Smooth muscle cell (in vitro differentiated cells): ENCODE measurements at regions not wholly inside any gene's neighbourhood (a gene's known extent, or its start where the extent isn't known, plus 50 kb on each side); places are given as distances from the start of the nearest gene placed in this dataset.

ENCODE experiments used
- DNase-seq: peaks from one replicate; lab custom pipeline; 2025; ENCODE audit not compliant: unreplicated experiment; lab: John Stamatoyannopoulos, UW
- H2AFZ ChIP-seq: fragments of 200-600 bp; sonication (generic); 2 replicates; pipeline ENCODE4 v1.6.0; 2016; ENCODE audit warnings: antibody characterized with exemption, low read depth, mild to moderate bottlenecking
- H3F3A ChIP-seq: fragments of 200-600 bp; sonication (generic); 2 replicates; pipeline ENCODE4 v1.6.0; 2017; ENCODE audit warnings: antibody characterized with exemption, low read depth
- H3K27ac ChIP-seq: fragments of 200-600 bp; sonication (generic); 2 replicates; pipeline ENCODE4 v1.5.1; 2016; ENCODE audit warnings: low read depth, mild to moderate bottlenecking
- H3K27me3 ChIP-seq: fragments of 200-600 bp; sonication (generic); 2 replicates; pipeline ENCODE4 v1.6.1; 2016; ENCODE audit warnings: low read depth, mild to moderate bottlenecking
- H3K36me3 ChIP-seq: fragments of 200-600 bp; sonication (generic); 2 replicates; pipeline ENCODE4 v1.5.1; 2016; ENCODE audit warnings: low read depth
- H3K4me1 ChIP-seq: fragments of 200-600 bp; sonication (generic); 2 replicates; pipeline ENCODE4 v1.5.1; 2016; ENCODE audit warnings: low read depth
- H3K4me2 ChIP-seq: fragments of 200-600 bp; sonication (generic); 2 replicates; pipeline ENCODE4 v1.6.0; 2016; ENCODE audit warnings: mild to moderate bottlenecking
- H3K4me3 ChIP-seq: fragments of 200-600 bp; sonication (generic); 2 replicates; pipeline ENCODE4 v1.5.1; 2016; ENCODE audit warnings: mild to moderate bottlenecking
- H3K79me2 ChIP-seq: fragments of 200-600 bp; sonication (generic); 2 replicates; pipeline ENCODE4 v1.6.0; 2016; ENCODE audit warnings: low read depth, mild to moderate bottlenecking
- H3K9ac ChIP-seq: fragments of 200-600 bp; sonication (generic); 2 replicates; pipeline ENCODE4 v1.6.0; 2016; ENCODE audit warnings: low read depth
- H3K9me3 ChIP-seq: fragments of 200-600 bp; sonication (generic); replicated peaks from 2 replicates; pipeline ENCODE4 v1.5.1; 2016; ENCODE audit warnings: low read depth
- H4K20me1 ChIP-seq: fragments of 200-600 bp; sonication (generic); 2 replicates; pipeline ENCODE4 v1.6.0; 2016; ENCODE audit warnings: low read depth
- WGBS: methylation state at CpG from one replicate; pipeline ENCODE4 v1.1.7; 2016; ENCODE audit warnings: low lambda C conversion rate; 5-methylcytosine and 5-hydroxymethylcytosine counted together
- TF ChIP-seq, protein P1 (sequence below): fragments of 200-600 bp; sonication (generic); IDR thresholded peaks from 2 replicates; pipeline ENCODE4 v1.5.1; 2017; ENCODE audit warnings: borderline replicate concordance, mild to moderate bottlenecking, antibody characterized with exemption; ENCODE audit not compliant: insufficient read depth, poor library complexity, severe bottlenecking

DNA sequence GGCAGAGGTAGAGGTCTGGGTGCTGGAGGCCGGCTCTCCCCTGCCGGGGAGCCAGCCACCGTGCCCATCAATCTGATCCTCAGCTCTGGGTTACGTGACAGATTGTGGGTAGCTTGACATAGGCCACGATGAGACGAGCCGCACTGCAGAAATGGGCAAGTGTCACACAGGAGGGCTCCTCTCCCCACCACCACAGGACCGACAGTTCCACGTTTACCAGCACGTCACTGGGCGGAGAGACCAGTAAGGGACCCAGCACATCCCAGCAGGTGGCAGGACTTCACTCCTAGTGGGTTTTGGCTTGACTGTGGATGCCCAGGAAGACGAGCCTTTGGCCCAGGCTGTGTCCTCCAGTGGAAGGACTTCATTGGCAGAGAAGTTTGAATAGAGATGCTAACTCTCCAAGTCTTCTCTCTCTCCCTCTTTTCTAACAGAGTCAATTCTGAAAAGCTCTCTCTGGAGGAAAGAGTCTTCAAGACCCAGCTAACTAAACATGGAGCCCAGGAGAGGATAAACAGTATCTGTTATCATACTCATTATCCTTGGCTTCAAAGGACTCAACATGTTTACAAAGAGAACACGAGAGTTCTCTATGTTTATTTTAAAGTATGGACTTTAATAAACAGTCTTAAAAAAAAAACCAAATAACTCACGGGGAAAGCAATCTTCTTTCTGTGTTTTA, 129.3 kb upstream of the JCAD start:
- Histone ChIP-seq H3K79me2 (no peaks in the 10 kb centered on the region), H3K36me3 (no peaks in the 10 kb centered on the region), H2AFZ (peak overlapping the region; percentile 59), H3K4me3 (no peak overlapping the region), H3K4me2 (no peak overlapping the region), H3K9me3 (no peaks in the 10 kb centered on the region), H4K20me1 (no peaks in the 10 kb centered on the region), H3F3A (peaks cover 5% of the 10 kb centered on the region), H3K27me3 (no peaks in the 10 kb centered on the region), H3K9ac (no peak overlapping the region), H3K27ac (no peak overlapping the region), H3K4me1 (peaks cover 15% of the 10 kb centered on the region)
- DNase-seq = no peak
- WGBS = 86% methylated on average over 14 of the region's 14 CpGs
- TF ChIP-seq, protein P1, sequence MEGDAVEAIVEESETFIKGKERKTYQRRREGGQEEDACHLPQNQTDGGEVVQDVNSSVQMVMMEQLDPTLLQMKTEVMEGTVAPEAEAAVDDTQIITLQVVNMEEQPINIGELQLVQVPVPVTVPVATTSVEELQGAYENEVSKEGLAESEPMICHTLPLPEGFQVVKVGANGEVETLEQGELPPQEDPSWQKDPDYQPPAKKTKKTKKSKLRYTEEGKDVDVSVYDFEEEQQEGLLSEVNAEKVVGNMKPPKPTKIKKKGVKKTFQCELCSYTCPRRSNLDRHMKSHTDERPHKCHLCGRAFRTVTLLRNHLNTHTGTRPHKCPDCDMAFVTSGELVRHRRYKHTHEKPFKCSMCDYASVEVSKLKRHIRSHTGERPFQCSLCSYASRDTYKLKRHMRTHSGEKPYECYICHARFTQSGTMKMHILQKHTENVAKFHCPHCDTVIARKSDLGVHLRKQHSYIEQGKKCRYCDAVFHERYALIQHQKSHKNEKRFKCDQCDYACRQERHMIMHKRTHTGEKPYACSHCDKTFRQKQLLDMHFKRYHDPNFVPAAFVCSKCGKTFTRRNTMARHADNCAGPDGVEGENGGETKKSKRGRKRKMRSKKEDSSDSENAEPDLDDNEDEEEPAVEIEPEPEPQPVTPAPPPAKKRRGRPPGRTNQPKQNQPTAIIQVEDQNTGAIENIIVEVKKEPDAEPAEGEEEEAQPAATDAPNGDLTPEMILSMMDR = no peak

DNA sequence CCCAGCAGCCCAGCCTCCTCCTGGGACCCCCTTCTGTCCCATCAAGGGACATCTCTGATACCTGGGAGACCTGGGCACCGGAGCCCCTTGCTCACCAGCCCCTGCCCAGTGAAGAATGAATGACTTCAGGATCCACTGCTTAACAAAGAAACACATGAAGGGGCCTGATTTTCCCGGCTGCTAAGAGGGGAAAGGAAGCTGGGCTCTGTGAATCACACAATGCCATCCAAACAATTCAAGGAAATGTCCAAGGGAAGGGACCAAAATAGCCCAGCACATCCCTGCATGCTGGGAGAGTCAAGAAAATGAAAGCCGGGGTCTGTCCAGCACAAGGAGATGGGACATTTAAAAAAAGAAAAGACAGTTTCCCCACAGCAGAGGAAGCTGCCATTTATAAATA, 128.7 kb upstream of the JCAD start:
- DNase-seq = no peak
- TF ChIP-seq, protein P1 = no peak
- Histone ChIP-seq H3K4me3 (no peak overlapping the region), H3K27me3 (no peaks in the 10 kb centered on the region), H3K4me1 (peaks cover 15% of the 10 kb centered on the region), H3K9me3 (no peaks in the 10 kb centered on the region), H3K9ac (no peak overlapping the region), H3K36me3 (no peaks in the 10 kb centered on the region), H3K79me2 (no peaks in the 10 kb centered on the region), H2AFZ (no peak overlapping the region), H3F3A (peaks cover 11% of the 10 kb centered on the region), H3K27ac (no peak overlapping the region), H4K20me1 (no peaks in the 10 kb centered on the region), H3K4me2 (no peak overlapping the region)
- WGBS = 65% methylated on average over 3 of the region's 3 CpGs

DNA sequence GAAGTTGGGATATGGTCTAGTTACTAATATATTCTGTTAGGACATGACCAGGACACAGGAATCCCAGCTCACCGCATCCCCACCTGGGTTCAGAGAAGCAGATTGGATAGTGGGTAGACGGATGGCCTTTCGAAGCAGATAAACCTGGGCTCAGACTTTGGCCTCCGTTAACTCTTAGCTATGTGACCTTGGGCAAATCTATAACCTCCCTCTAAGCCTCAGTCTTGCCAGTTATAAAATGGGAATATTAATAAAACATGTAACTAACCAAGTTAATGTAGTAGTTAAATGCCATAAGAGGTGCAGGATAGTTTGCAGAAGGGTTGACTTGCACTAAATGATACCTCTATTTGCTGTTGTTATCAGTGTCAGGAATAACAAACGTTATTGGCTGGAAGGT, 127.6 kb upstream of the JCAD start:
- Histone ChIP-seq H3K4me3 (no peak overlapping the region), H3K4me1 (peaks cover 16% of the 10 kb centered on the region), H3K36me3 (no peaks in the 10 kb centered on the region), H3K79me2 (no peaks in the 10 kb centered on the region), H3K27ac (no peak overlapping the region), H4K20me1 (no peaks in the 10 kb centered on the region), H2AFZ (no peak overlapping the region), H3K9ac (no peak overlapping the region), H3F3A (peaks cover 13% of the 10 kb centered on the region), H3K9me3 (no peaks in the 10 kb centered on the region), H3K4me2 (no peak overlapping the region), H3K27me3 (no peaks in the 10 kb centered on the region)
- TF ChIP-seq, protein P1 = no peak
- DNase-seq = no peak
- 95% methylated on average over 5 of the region's 5 CpGs for WGBS

DNA sequence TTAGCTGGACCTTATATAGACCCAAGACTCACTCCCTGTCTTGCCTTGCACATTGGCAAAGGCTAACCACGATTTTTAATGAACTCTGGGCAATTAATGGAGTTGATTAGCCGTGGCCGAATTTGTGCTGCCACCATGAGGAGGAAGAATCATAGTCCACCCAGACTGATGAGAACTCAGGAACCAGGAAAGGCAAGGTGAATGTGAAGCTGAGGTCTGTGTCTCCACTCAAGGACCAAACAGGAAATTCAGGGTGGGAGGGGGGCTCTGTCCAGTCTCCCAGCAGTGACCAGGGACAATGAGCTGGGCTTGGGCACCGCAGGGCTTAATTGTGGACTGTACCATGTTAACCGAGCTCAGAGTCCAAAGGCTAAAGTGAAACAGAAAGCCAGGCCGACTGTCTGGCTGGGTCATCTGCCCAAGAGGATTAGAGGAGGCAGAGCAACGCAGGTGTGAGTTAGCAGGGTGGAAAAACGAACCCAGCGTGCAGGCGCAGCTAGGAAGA, 127.0 kb upstream of the JCAD start:
- no peaks in the 10 kb centered on the region for H3K9me3 ChIP-seq
- H3K79me2 ChIP-seq = no peaks in the 10 kb centered on the region
- H3K36me3 ChIP-seq = no peaks in the 10 kb centered on the region
- no peaks in the 10 kb centered on the region for H4K20me1 ChIP-seq
- no peak for DNase-seq
- H3K27ac ChIP-seq = peak overlapping the region; percentile 54
- no peak overlapping the region for H3K4me3 ChIP-seq
- peak overlapping the region; percentile 53 for H3K4me2 ChIP-seq
- H3K4me1 ChIP-seq = peaks cover 20% of the 10 kb centered on the region
- H2AFZ ChIP-seq = no peak overlapping the region
- H3K9ac ChIP-seq = no peak overlapping the region
- TF ChIP-seq, protein P1 = no peak
- 85% methylated on average over 10 of the region's 10 CpGs for WGBS
- peaks cover 17% of the 10 kb centered on the region for H3F3A ChIP-seq
- H3K27me3 ChIP-seq = no peaks in the 10 kb centered on the region
